ENCODE measurements at regions not wholly inside any gene's neighbourhood (a gene's known extent, or its start where the extent isn't known, plus 50 kb on each side); places are given as distances from the start of the nearest gene placed in this dataset.

DNA sequence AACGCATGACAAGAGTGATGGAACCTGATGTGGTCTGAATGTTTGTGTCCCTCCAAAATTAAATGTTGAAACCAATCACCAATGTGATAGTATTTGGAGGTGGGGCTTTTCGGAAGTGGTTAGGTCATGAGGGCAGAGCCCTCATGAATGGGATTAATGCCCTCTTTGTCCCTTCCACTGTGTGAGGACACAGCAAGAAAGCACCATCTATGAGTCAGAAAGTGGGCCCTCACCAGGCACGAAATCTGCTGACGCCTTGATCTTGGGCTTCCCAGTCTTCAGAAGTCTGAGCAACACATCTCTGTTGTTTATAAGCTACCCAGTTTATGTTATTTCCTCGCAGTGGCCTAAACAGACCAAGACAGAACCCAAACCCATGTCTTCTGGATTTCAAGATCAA is 244.0 kb upstream of the JAG1 start:
- TF ChIP-seq CTCF (IDR thresholded peaks at IDR 0.05) (no peak), POLR2AphosphoS5 (IDR thresholded peaks at IDR 0.05) (no peak), EP300 (IDR thresholded peaks at IDR 0.05) (no peak), POLR2A (IDR thresholded peaks at IDR 0.05) (no peak)

Data from sigmoid colon (tissue), 4 donors.